Activated CD4-positive, alpha-beta memory T cell treated with anti-CD3 and anti-CD28 coated beads, Interleukin-2, amount 10 ng/mL, durations not matched to agents 7 days and 5 days (primary cell): ENCODE measurements at regions not wholly inside any gene's neighbourhood (a gene's known extent, or its start where the extent isn't known, plus 50 kb on each side); places are given as distances from the start of the nearest gene placed in this dataset.

Experiments used
- CTCF ChIA-PET: fragments of 350-600 bp; sonication (Branson Sonifier 250); formaldehyde crosslinking; loops from one replicate; lab custom pipeline; 2021; ENCODE audit warnings: antibody characterized with exemption, inconsistent platforms; lab: Charles Lee
- POLR2A ChIA-PET: fragments of 350-600 bp; sonication (Branson Sonifier 250); formaldehyde crosslinking; loops from one replicate; lab custom pipeline; 2021; ENCODE audit warnings: antibody characterized with exemption; lab: Charles Lee
- DNase-seq: peaks from one replicate; pipeline ENCODE4 v3.0.0-alpha.2; 2020
- H3K27ac Mint-ChIP-seq: one replicate; pipeline ENCODE4 v1.8.0; 2021; ENCODE audit warnings: mild to moderate bottlenecking, mixed read lengths
- H3K27me3 Mint-ChIP-seq: one replicate; pipeline ENCODE4 v1.8.0; 2021; ENCODE audit warnings: mixed read lengths
- H3K36me3 Mint-ChIP-seq: one replicate; pipeline ENCODE4 v1.8.0; 2021; ENCODE audit warnings: low read depth, mixed read lengths
- H3K4me1 Mint-ChIP-seq: one replicate; pipeline ENCODE4 v1.8.0; 2021; ENCODE audit warnings: mixed read lengths
- H3K4me3 Mint-ChIP-seq: one replicate; pipeline ENCODE4 v1.8.0; 2021; ENCODE audit warnings: mild to moderate bottlenecking, mixed read lengths
- H3K9me3 Mint-ChIP-seq: one replicate; pipeline ENCODE4 v1.8.0; 2021; ENCODE audit warnings: mixed read lengths

DNA sequence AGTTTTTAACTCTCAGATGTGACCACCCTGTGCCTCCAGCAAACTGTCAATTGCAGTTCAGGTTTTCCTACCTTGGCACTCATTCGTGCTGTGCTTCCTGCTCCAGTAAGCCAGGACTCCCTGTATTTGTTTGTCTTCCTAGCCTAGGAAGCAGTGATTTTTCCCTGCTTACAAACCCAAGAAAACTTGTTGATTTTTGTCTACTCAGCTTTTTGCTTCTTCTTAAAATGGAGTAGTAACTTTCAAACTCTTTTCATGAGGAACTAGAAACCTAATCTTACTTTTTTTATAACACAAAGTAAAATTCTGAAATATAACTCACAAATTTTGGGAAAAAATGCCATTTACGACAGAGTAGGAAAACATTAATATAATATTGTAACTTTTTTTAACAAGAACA is 150.6 kb upstream of the TMEFF2 start:
- Mint-ChIP-seq H3K27me3 (no peaks in the 10 kb centered on the region), H3K4me3 (no peak overlapping the region), H3K27ac (no peak overlapping the region), H3K4me1 (no peaks in the 10 kb centered on the region), H3K36me3 (no peaks in the 10 kb centered on the region), H3K9me3 (no peaks in the 10 kb centered on the region)
- no peak for DNase-seq
- CTCF ChIA-PET = no interaction called here
- POLR2A ChIA-PET = no interaction called here

DNA sequence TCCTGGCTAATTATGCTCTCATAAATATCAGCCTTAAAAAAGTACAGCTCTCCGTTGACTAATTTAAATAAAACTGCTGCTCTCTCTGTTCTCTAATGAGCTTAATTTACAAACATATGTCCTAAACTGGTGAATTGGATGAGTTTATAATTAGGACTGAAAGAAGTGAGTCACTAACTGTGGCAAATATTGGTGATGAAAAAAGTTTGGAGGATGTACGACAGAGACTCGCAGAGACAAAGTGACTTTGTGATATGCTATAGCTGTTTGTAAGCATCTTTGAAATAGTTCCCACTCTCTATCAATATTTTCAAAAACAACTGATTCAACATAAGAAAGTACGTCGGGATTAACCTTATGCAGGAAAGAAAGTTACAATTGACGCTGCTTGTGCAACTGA is 138.9 kb upstream of the TMEFF2 start:
- DNase-seq = no peak
- CTCF ChIA-PET = no interaction called here
- POLR2A ChIA-PET = no interaction called here
- Mint-ChIP-seq H3K36me3 (no peaks in the 10 kb centered on the region), H3K27me3 (no peaks in the 10 kb centered on the region), H3K27ac (no peak overlapping the region), H3K4me3 (no peak overlapping the region), H3K9me3 (no peaks in the 10 kb centered on the region), H3K4me1 (no peaks in the 10 kb centered on the region)

DNA sequence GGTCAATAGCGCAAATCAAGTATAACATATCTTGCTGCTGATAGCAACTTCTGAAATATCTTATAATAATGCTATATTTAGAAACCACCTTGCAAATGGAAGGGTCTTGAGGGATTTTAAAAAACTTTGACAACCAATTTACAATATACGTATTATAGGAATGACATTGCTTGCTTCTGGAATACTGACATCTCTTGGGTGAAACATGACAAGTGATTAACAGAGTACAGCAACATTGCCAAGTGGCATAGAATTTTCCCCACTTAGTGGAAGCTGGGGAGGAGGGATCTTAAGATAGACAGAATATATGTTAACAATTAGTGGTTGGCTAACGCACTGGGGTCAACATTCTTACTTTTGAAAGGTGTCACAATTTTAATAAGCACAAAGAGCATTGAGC is 133.6 kb upstream of the TMEFF2 start:
- CTCF ChIA-PET = no interaction called here
- DNase-seq = no peak
- H3K27me3 Mint-ChIP-seq = no peaks in the 10 kb centered on the region
- no peaks in the 10 kb centered on the region for H3K9me3 Mint-ChIP-seq
- H3K27ac Mint-ChIP-seq = no peak overlapping the region
- no peak overlapping the region for H3K4me3 Mint-ChIP-seq
- POLR2A ChIA-PET = no interaction called here
- no peaks in the 10 kb centered on the region for H3K36me3 Mint-ChIP-seq
- no peaks in the 10 kb centered on the region for H3K4me1 Mint-ChIP-seq

DNA sequence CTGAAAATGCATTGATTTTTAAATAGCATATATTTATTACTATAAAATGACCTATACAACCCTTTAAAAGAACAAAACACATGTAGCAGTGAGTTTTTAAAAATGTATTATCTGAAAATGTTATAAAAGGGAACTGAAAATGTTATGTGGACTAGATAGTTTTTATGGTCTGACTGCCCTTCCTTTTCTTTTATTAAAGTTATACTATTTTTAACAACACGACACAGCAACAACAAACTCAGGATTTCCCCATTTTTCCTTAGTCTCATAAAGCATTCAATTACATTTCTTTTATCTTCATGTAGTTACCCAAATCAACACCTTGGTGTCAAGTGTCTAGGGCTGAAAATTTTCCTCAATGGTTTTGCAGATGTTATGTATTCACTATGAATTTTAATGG is 132.8 kb upstream of the TMEFF2 start:
- ChIA-PET POLR2A (no interaction called here), CTCF (no interaction called here)
- H3K9me3 Mint-ChIP-seq = no peaks in the 10 kb centered on the region
- no peak for DNase-seq
- no peaks in the 10 kb centered on the region for H3K4me1 Mint-ChIP-seq
- H3K36me3 Mint-ChIP-seq = no peaks in the 10 kb centered on the region
- no peak overlapping the region for H3K27ac Mint-ChIP-seq
- H3K27me3 Mint-ChIP-seq = no peaks in the 10 kb centered on the region
- H3K4me3 Mint-ChIP-seq = no peak overlapping the region

DNA sequence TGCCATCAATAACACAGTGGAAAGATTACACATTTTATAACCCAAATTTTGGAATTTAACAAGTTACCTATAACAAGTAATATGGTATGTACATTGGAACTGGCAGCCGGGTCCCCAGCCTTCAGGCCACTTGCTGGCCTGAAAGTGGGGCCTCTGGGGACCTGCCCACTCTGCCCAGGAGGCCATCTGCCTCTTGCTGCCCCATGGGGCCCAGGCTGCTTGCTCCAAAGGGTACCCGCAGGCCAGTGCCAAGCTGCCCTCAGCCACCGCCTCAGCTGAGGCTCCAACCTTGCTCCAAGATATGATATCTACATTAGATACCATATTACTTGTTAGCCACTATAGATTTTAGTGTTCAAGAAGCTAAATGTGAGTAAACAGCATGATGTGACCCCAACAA is 120.8 kb upstream of the TMEFF2 start:
- POLR2A ChIA-PET = no interaction called here
- H3K27ac Mint-ChIP-seq = no peak overlapping the region

DNA sequence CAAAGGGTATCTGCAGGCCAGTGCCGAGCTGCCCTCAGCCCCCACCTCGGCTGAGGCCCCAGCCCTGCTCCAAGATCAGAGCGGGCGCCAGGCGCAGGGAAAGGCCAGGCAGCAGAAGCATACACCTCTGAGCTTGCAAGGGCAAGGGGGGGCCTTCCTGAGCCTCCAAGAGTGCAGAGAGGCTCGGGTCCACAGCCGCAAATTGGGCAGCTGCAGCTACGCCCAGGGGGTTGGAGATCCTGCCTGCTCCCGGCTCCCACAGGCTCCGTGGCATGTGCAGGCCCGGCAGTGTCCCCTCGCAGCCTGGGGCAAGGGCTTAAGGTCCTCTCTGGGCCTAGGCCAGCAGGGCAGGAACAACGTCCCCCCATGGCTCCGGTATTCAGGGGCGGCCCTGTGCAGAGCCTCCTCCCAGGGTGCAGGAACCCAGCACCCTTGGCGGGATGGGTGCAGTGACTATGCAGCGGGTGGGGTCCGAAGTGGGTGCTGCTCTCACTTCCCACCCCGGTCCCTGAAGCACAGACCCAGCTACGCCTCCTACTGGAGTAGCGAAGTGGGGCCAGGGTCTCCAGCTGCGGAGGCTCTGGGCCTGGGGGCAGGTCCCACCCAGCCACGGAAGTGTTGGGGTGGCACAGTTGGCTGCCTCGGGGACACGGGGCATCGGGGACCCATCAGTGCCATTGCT is 120.2 kb upstream of the TMEFF2 start:
- H3K27ac Mint-ChIP-seq = no peak overlapping the region
- POLR2A ChIA-PET = no interaction called here
- no peak overlapping the region for H3K4me3 Mint-ChIP-seq
- CTCF ChIA-PET = no interaction called here
- H3K9me3 Mint-ChIP-seq = no peaks in the 10 kb centered on the region
- no peaks in the 10 kb centered on the region for H3K36me3 Mint-ChIP-seq
- no peaks in the 10 kb centered on the region for H3K4me1 Mint-ChIP-seq
- DNase-seq = no peak
- H3K27me3 Mint-ChIP-seq = no peaks in the 10 kb centered on the region

More for the DNA sequence above, 120.8 kb upstream of the TMEFF2 start:
- DNase-seq = no peak
- H3K9me3 Mint-ChIP-seq = no peaks in the 10 kb centered on the region
- no peaks in the 10 kb centered on the region for H3K36me3 Mint-ChIP-seq
- no peak overlapping the region for H3K4me3 Mint-ChIP-seq
- CTCF ChIA-PET = no interaction called here
- no peaks in the 10 kb centered on the region for H3K4me1 Mint-ChIP-seq
- no peaks in the 10 kb centered on the region for H3K27me3 Mint-ChIP-seq

DNA sequence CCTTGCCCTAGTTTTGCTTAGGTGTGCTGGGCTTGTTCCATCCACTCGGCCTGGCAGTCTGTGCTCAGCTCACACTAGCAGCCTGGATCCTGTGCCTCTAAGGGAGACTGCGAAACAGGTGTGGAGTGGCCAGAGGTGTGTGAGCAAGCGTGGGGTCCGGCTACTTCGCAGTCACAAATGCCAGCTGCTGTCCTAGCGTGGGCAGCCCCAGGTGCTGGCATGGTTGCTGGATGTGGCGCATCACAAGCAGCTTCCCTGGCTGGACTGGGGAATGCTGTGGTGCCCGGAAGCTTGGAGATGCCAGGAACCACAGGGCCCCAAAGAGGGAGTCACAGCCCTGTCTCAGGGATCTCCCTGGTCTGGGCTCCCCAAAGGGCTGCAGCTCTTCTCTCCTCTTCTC is 119.0 kb upstream of the TMEFF2 start:
- CTCF ChIA-PET = no interaction called here
- H3K36me3 Mint-ChIP-seq = no peaks in the 10 kb centered on the region

DNA sequence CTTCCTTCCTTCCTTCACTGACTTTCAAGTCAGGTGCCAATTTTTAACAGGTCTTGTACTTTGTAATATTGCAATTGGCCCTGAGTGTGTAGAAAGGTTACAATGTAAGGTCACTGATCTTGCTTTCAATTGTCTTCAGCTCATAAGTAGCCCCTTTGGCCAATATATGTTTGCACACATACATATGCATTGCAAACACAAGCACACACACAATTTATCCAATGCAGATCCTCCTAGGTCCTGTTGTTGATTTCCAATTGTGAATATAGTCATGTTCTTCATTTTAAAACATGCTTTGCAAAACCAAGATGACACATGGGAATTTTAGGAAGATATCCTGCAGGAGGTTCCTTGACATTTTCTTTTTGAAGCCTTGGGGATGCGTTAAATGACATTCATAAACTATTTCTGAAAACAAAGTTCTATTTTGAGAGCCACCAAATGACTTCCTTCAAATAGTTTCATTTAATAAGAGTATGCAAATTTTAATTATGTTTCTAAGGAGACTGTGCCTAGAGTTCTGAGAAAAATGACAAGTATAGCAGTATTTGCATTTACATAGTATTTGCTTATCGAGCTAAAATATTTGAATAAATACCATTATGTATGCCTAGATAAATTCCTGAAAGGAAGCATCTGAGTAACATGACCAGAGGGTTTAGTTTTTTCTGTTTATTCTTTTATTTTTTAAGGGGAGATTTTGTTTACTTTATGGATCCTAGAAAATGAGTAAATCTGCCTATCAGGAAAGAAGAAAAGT is 117.1 kb upstream of the TMEFF2 start:
- no peaks in the 10 kb centered on the region for H3K4me1 Mint-ChIP-seq
- no peak overlapping the region for H3K27ac Mint-ChIP-seq
- no peak overlapping the region for H3K4me3 Mint-ChIP-seq
- ChIA-PET POLR2A (no interaction called here), CTCF (no interaction called here)
- no peaks in the 10 kb centered on the region for H3K36me3 Mint-ChIP-seq
- H3K27me3 Mint-ChIP-seq = no peaks in the 10 kb centered on the region
- H3K9me3 Mint-ChIP-seq = no peaks in the 10 kb centered on the region
- DNase-seq = no peak

More for the DNA sequence above, 119.0 kb upstream of the TMEFF2 start:
- no peaks in the 10 kb centered on the region for H3K4me1 Mint-ChIP-seq
- no peaks in the 10 kb centered on the region for H3K27me3 Mint-ChIP-seq
- no peaks in the 10 kb centered on the region for H3K9me3 Mint-ChIP-seq
- POLR2A ChIA-PET = no interaction called here
- H3K4me3 Mint-ChIP-seq = no peak overlapping the region
- no peak overlapping the region for H3K27ac Mint-ChIP-seq
- DNase-seq = no peak

DNA sequence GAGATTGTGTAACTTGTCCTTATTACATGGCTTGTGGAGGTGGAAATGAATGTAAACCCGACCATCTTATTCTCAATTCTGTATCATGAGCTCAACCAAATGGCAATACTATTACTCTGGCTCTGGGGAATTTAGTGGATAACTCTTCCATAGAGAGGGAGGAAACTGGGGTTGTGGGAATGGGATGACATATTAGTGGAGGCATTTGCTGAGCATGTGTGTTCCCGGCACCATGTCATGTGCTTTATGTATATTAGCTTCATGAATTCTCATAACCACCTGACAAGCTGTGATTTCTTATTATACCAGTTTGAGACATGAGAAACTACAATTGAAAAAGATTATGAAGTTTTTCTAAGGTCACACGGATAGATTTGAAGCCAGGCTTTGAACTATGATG is 112.8 kb upstream of the TMEFF2 start:
- CTCF ChIA-PET = no interaction called here
- no peaks in the 10 kb centered on the region for H3K9me3 Mint-ChIP-seq
- no peaks in the 10 kb centered on the region for H3K4me1 Mint-ChIP-seq
- POLR2A ChIA-PET = no interaction called here
- no peak overlapping the region for H3K27ac Mint-ChIP-seq
- no peak for DNase-seq
- H3K27me3 Mint-ChIP-seq = no peaks in the 10 kb centered on the region
- H3K4me3 Mint-ChIP-seq = no peak overlapping the region
- H3K36me3 Mint-ChIP-seq = no peaks in the 10 kb centered on the region

DNA sequence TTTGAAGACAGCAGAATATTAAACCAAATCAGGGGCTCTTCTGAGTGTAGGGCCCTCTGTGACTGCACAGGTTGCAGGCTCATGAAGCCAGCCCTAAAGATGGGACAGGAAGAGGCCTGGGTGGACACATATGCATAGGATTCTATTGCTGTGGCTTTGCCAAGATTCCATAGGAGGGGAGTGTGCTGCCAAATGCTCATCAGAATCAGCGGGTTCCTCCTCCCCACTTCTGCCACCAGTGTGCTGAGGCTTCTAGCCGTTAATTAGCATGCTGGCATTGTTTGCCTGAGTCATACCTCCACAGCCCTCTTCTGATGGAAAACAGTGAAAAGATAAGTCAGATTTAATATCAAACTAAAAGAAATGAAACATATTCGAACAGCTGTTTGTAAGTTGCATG is 103.9 kb upstream of the TMEFF2 start:
- Mint-ChIP-seq H3K9me3 (no peaks in the 10 kb centered on the region), H3K4me3 (no peak overlapping the region), H3K36me3 (no peaks in the 10 kb centered on the region), H3K4me1 (no peaks in the 10 kb centered on the region), H3K27ac (no peak overlapping the region), H3K27me3 (no peaks in the 10 kb centered on the region)
- CTCF ChIA-PET = no interaction called here
- POLR2A ChIA-PET = no interaction called here
- DNase-seq = no peak

DNA sequence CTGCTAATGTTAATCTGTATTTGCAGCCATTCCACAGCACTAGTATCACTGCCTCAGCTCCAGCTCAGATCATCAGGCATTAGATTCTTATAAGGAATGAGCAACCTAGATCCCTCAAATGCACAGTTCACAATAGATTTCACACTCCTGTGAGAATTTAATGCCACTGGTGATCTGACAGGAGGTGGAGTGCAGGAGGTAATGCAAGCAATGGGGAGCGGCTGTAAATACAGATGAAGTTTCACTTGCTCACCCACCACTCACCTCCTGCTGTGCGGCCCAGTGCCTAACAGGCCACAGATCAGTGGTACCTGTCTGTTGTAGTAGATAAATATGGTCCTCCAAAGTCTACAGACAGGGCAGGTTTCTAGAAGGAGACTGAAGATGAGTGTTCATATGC is 97.7 kb upstream of the TMEFF2 start:
- no peaks in the 10 kb centered on the region for H3K9me3 Mint-ChIP-seq
- no peaks in the 10 kb centered on the region for H3K27me3 Mint-ChIP-seq
- ChIA-PET POLR2A (no interaction called here), CTCF (no interaction called here)
- no peak overlapping the region for H3K27ac Mint-ChIP-seq
- H3K4me1 Mint-ChIP-seq = no peaks in the 10 kb centered on the region
- DNase-seq = no peak
- H3K36me3 Mint-ChIP-seq = no peaks in the 10 kb centered on the region
- H3K4me3 Mint-ChIP-seq = no peak overlapping the region

DNA sequence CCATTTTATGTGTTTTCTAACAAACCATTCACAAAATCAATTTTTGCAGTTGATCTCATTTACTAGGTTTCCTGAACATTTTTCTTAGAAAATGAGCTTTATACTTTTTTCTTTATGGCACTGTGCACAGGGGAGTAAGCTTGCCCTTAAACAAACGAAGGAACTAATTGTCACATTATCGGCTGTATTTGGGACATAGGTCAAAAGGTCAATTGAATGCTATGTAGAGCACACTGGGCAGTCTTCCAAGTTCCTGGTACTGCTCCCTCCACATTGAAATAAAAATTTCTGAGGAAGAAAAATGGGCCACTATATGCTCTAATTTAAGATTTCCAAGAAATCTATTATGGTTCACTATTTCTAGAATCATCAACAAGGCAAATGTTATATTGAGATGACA is 93.6 kb upstream of the TMEFF2 start:
- H3K27ac Mint-ChIP-seq = no peak overlapping the region
- H3K36me3 Mint-ChIP-seq = no peaks in the 10 kb centered on the region
- no peak overlapping the region for H3K4me3 Mint-ChIP-seq
- no peaks in the 10 kb centered on the region for H3K9me3 Mint-ChIP-seq
- H3K4me1 Mint-ChIP-seq = no peaks in the 10 kb centered on the region
- no peak for DNase-seq
- H3K27me3 Mint-ChIP-seq = no peaks in the 10 kb centered on the region
- POLR2A ChIA-PET = no interaction called here
- CTCF ChIA-PET = no interaction called here

DNA sequence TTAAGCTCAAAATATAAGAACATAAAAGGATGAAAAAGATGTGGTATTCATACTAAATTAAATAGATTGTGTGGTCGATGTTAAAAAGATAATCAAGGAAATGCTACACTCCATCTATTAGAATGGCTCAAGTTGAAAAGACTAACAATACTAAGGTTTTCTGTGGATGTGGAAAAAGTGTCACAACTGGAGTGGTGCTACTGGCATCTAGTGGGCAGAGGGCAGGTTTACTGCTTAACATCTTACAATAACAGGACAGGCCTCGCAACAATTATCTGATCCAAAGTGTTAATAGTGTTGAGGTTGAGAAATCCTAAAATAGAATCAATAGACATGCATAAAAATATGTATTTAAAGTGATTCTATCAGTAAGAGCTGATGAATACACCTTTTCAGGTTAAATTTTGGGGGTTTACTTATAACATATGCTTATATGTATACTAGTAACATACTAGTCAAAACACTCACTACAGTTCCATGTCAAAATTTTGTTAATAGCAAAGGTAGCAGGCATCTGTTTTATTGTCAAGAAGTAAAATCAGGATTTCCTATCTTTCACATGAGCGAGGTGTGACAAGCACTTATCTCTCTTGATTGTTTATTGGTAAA is 91.5 kb upstream of the TMEFF2 start:
- POLR2A ChIA-PET = no interaction called here
- Mint-ChIP-seq H3K4me3 (no peak overlapping the region), H3K27me3 (no peaks in the 10 kb centered on the region), H3K36me3 (no peaks in the 10 kb centered on the region), H3K9me3 (no peaks in the 10 kb centered on the region), H3K27ac (no peak overlapping the region), H3K4me1 (no peaks in the 10 kb centered on the region)
- no peak for DNase-seq
- CTCF ChIA-PET = no interaction called here

DNA sequence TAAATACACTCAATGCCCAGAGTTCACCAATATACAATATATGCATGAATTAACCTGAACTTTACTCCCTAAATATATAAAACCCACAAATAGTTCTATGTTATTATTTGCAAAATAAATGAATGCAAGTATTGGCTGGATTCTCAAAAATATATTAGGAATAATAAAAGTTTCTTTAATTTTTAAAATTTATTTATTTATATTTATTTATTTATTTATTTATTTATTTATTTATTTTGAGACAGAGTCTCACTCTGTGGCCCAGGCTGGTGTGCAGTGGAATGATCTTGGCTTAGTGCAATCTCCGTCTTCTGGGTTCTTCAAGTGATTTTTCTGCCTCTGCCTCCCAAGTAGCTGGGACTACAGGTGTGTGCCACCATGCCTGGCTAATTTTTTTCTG is 88.7 kb upstream of the TMEFF2 start:
- ChIA-PET POLR2A (no interaction called here), CTCF (no interaction called here)
- Mint-ChIP-seq H3K4me3 (no peak overlapping the region), H3K4me1 (no peaks in the 10 kb centered on the region), H3K27ac (no peak overlapping the region), H3K9me3 (no peaks in the 10 kb centered on the region), H3K36me3 (no peaks in the 10 kb centered on the region), H3K27me3 (no peaks in the 10 kb centered on the region)
- DNase-seq = no peak
